GM19455 (cell line): ENCODE measurements at regions not wholly inside any gene's neighbourhood (a gene's known extent, or its start where the extent isn't known, plus 50 kb on each side); places are given as distances from the start of the nearest gene placed in this dataset.
A peak's percentile ranks its signal among the peaks of the same experiment; 100 is the strongest.

ENCODE experiments used
- ATAC-seq: cut with Tn5 transposase; IDR thresholded peaks from one replicate; pipeline ENCODE4 v1.9.1; 2021; ENCODE audit not compliant: unreplicated experiment

DNA sequence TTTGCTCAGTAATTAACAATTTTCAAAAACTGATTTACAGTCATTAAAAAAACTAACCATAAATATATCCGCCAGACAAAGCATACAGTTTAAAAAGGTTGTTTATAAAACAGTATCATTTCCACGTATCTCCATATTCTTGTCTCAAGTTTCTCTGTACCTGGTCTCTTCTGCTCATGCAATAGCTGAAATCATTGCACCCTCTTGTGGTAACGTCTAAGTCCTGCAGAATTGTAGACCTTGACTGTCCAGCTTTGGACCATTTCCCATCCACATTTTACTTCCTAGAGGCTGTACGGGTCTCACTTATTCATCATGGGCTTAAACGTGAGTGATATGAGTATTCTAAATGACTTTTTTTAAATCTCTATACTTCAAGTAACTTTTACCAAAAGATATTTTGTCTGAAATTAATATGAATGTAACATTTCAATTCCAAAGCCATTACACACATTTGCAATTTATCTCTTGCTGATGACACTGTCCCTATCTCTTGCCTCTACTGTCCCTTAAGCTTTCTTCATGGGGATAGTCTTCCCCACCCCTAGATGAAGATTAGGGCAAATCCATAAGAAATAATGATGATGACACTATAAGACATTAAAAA is 118.5 kb downstream of the BTC start:
- peak; percentile 65 for ATAC-seq

DNA sequence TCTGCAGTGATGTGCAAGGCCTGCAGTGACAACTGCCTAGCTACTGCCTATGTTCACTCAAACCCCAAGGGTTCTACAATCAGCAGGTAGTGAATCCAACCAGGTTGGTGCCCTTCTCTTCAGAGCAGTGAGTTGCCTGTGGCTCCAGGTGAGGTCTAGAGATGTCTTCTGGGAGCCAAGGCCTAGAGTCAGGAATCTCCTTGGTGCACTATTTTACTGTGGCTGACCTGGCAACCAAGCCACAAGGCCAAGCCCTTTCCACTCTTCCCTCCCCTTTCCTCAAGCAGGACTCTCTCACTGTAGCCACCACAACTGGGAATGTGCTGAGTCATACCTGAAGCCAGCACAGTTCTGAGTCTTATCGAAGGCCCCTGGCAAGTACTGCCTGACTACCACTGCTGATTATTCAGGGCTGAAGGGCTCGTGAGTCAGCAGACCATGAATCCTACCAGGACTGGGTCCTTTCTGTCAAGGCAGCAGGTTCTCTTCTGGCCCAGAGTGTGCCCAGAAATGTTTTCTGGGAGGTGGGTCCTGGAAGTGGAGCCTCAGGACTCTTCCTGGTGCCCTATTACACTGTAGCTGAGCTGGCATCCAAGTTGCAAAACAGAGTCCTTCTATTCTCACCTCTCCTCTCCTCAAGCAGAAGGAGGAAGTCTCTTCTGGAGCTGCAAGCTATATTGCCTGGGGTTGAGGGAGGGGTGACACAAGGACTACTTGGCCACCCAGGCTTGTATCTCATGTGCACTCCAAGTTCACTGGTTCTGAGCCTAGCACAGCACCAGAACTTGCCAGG is 111.6 kb downstream of the BTC start:
- ATAC-seq: no peak

DNA sequence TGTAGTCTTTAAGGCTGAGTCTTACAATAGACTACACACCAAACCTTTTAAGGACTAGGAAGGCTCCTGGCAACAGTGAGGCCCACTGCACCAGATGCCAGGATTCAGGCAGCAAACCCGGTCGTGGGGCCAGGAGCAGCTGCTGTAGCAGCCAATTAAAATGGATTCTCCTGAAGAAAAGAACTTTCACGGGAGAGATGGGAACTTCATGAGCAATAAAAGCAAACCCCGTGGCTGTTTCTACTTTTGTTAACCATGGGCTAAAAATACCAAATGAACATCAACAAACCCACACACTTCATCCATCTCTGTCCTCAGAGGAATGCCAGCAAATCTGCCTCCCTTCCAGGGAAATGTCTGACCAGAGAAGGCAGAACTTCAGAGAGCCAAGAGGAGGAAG is 101.4 kb downstream of the BTC start:
- no peak for ATAC-seq
